Hematopoietic multipotent progenitor cell treated with erythropoietin and hydrocortisone succinate and interleukin-3 and kit ligand, for 4 days (in vitro differentiated cells): ENCODE measurements at regions not wholly inside any gene's neighbourhood (a gene's known extent, or its start where the extent isn't known, plus 50 kb on each side); places are given as distances from the start of the nearest gene placed in this dataset.
"Not testable (repeated sequence)": the region's sequence is repeated elsewhere in the genome, so short reads cannot be mapped to it uniquely, and the experiment has no call there.

Experiments used
- DNase-seq: peaks from one replicate; pipeline ENCODE4 v3.0.0-alpha.2; 2015

GRCh38 chr1:116265931-116266863 is 106.8 kb upstream of the ATP1A1 start:
- DNase-seq, result no peak

GRCh38 chr1:116266864-116267212 is 106.2 kb upstream of the ATP1A1 start:
- no peak for DNase-seq

- DNase-seq, result peak; percentile 76
Measured at GRCh38 chr1:116268211-116268610, 104.8 kb upstream of the ATP1A1 start.

- DNase-seq, result no peak
Measured at GRCh38 chr1:116270316-116271057, 102.6 kb upstream of the ATP1A1 start.

- DNase-seq, result no peak
Measured at GRCh38 chr1:116273042-116273783, 99.8 kb upstream of the ATP1A1 start.

GRCh38 chr1:116276532-116276931 is 96.5 kb upstream of the ATP1A1 start:
- no peak for DNase-seq

GRCh38 chr1:116277840-116278540 is 95.1 kb upstream of the ATP1A1 start:
- DNase-seq, result peak; percentile 18

GRCh38 chr1:116278541-116278866 is 94.5 kb upstream of the ATP1A1 start:
- no peak for DNase-seq

- DNase-seq, result peak; percentile 28
Measured at GRCh38 chr1:116279715-116280114, 93.3 kb upstream of the ATP1A1 start.

GRCh38 chr1:116284819-116285390 is 88.1 kb upstream of the ATP1A1 start:
- DNase-seq, result no peak

- no peak for DNase-seq
Measured at GRCh38 chr1:116286541-116286971, 86.5 kb upstream of the ATP1A1 start.

GRCh38 chr1:116287341-116288200 is 85.5 kb upstream of the ATP1A1 start:
- no peak for DNase-seq

GRCh38 chr1:116288201-116288598 is 84.8 kb upstream of the ATP1A1 start:
- DNase-seq, result peak; percentile 20

GRCh38 chr1:116289193-116289592 is 83.9 kb upstream of the ATP1A1 start:
- no peak for DNase-seq

GRCh38 chr1:116290085-116290705 is 82.8 kb upstream of the ATP1A1 start:
- DNase-seq, result no peak

- no peak for DNase-seq
Measured at GRCh38 chr1:116291024-116291423, 82.0 kb upstream of the ATP1A1 start.

GRCh38 chr1:116292929-116293725 is 79.9 kb upstream of the ATP1A1 start:
- DNase-seq, result no peak

- no peak for DNase-seq
Measured at GRCh38 chr1:116297495-116298212, 75.4 kb upstream of the ATP1A1 start.

GRCh38 chr1:116298213-116298579 is 74.8 kb upstream of the ATP1A1 start:
- not testable (repeated sequence) for DNase-seq
